Sigmoid colon (tissue), 6 donors: ENCODE measurements at regions not wholly inside any gene's neighbourhood (a gene's known extent, or its start where the extent isn't known, plus 50 kb on each side); places are given as distances from the start of the nearest gene placed in this dataset.
"Not testable (repeated sequence)": the region's sequence is repeated elsewhere in the genome, so short reads cannot be mapped to it uniquely, and the experiment has no call there.

ENCODE experiments used
- DNase-seq: peaks from one replicate; pipeline ENCODE4 v3.0.0-alpha.2; 2019
- H3K27ac ChIP-seq, 4 donors: fragments of 200-600 bp; sonication (generic); one replicate each; pipeline ENCODE4 v1.5.1; 2016 to 2019; ENCODE audit warnings: mild to moderate bottlenecking in 1 of 4
- H3K27me3 ChIP-seq, 3 donors: fragments of 200-600 bp; sonication (generic); one replicate each; pipeline ENCODE4 v1.5.1; 2019; ENCODE audit warnings: mild to moderate bottlenecking in 1 of 3
- H3K36me3 ChIP-seq, 4 donors: fragments of 200-600 bp; sonication (generic); one replicate each; pipeline ENCODE4 v1.5.1; 2016 to 2019
- H3K4me1 ChIP-seq, 4 donors: fragments of 200-600 bp; sonication (generic); one replicate each; pipeline ENCODE4 v1.5.1; 2017 to 2019
- H3K4me3 ChIP-seq, 4 donors: fragments of 200-600 bp; sonication (generic); one replicate each; pipeline ENCODE4 v1.5.1; 2017 to 2019; ENCODE audit warnings: mild to moderate bottlenecking in 2 of 4, moderate library complexity in 1 of 4
- H3K9me3 ChIP-seq, 4 donors: fragments of 200-600 bp in 3 of 4; sonication (generic) in 3 of 4; one replicate each; pipeline versions ENCODE4 v1.5.1 to v1.6.1; 2013 to 2019
- CTCF ChIP-seq, 4 experiments: fragments of 450-650 bp in 3 of 4; fragments of 200-600 bp in 1 of 4; IDR thresholded peaks; one replicate each; pipeline ENCODE4 v1.5.1; 2016 to 2019; ENCODE audit warnings: antibody characterized with exemption in 4 of 4, mild to moderate bottlenecking in 3 of 4, moderate library complexity in 2 of 4
- EP300 ChIP-seq, 4 donors: sonication (generic); formaldehyde crosslinking; IDR thresholded peaks; one replicate each; pipeline ENCODE4 v1.6.1; 2017; ENCODE audit warnings: antibody characterized with exemption in 4 of 4
- POLR2A ChIP-seq, 2 donors: fragments of 450-650 bp; IDR thresholded peaks; one replicate each; pipeline ENCODE4 v1.6.1; 2016; ENCODE audit warnings: antibody characterized with exemption in 2 of 2, mild to moderate bottlenecking in 2 of 2, moderate library complexity in 2 of 2
- POLR2AphosphoS5 ChIP-seq, 4 donors: sonication (generic); formaldehyde crosslinking; IDR thresholded peaks; one replicate each; pipeline ENCODE4 v1.6.1; 2017; ENCODE audit warnings: antibody characterized with exemption in 4 of 4
- WGBS, 2 donors: extraction: QIAGEN DNeasy Blood & Tissue Kit; methylation state at CpG; one replicate each; pipeline ENCODE4 v1.1.7; 2013; 5-methylcytosine and 5-hydroxymethylcytosine counted together
- intact Hi-C: fragments of 100-400 bp; cut with DNase I; formaldehyde crosslinking; loops from one replicate; pipeline ENCODE4 v1.15.1; 2023
- donor health status: healthy with polysubstance abuse.
- donor health status: healthy.

GRCh38 chr9:135190789-135191577, 103.5 kb downstream of the OLFM1 start:
- no peak for TF ChIP-seq EP300 (IDR thresholded peaks at IDR 0.05)
- no peak for TF ChIP-seq POLR2A (IDR thresholded peaks at IDR 0.05)
- peaks cover 0 to 5% (median 0%) of the 10 kb centered on the region in 4 donors for H3K4me1 ChIP-seq
- no peaks in the 10 kb centered on the region for H3K36me3 ChIP-seq
- H3K9me3 ChIP-seq: no peaks in the 10 kb centered on the region
- H3K27ac ChIP-seq: no peak overlapping the region
- no peak overlapping the region for H3K4me3 ChIP-seq
- peaks cover 0 to 79% (median 37%) of the 10 kb centered on the region in 3 donors for H3K27me3 ChIP-seq
- intact Hi-C loops: no loop called here
- DNase-seq: no peak
- 77 to 81% methylated on average over 18 of the region's 18 CpGs for WGBS, 2 donors

- TF ChIP-seq POLR2A (IDR thresholded peaks at IDR 0.05): no peak
- TF ChIP-seq CTCF (IDR thresholded peaks at IDR 0.05): no peak
- no peak for TF ChIP-seq EP300 (IDR thresholded peaks at IDR 0.05)
- TF ChIP-seq POLR2AphosphoS5 (IDR thresholded peaks at IDR 0.05): no peak
- Histone ChIP-seq H3K27ac (no peak overlapping the region), H3K27me3 (peaks cover 0 to 84% (median 30%) of the 10 kb centered on the region in 3 donors), H3K4me3 (no peak overlapping the region), H3K4me1 (no peaks in the 10 kb centered on the region), H3K36me3 (no peaks in the 10 kb centered on the region), H3K9me3 (no peaks in the 10 kb centered on the region)
- DNase-seq: no peak
- WGBS, 2 donors: 72 to 80% methylated on average over 18 of the region's 18 CpGs
- intact Hi-C loops: no loop called here
Observed at GRCh38 chr9:135192686-135193085, 105.2 kb downstream of the OLFM1 start.

GRCh38 chr9:135195975-135196374, 108.5 kb downstream of the OLFM1 start:
- H3K4me3 ChIP-seq, DNase-seq, H3K9me3 ChIP-seq, H3K27ac ChIP-seq, H3K4me1 ChIP-seq, H3K36me3 ChIP-seq, intact Hi-C loops: not testable (repeated sequence)
- 86 to 89% methylated on average over 7 of the region's 7 CpGs for WGBS, 2 donors
- peaks cover 0 to 82% (median 23%) of the 10 kb centered on the region in 3 donors for H3K27me3 ChIP-seq

- no peak overlapping the region for H3K4me3 ChIP-seq
- no peaks in the 10 kb centered on the region for H3K9me3 ChIP-seq
- H3K27me3 ChIP-seq: peaks cover 0 to 78% (median 23%) of the 10 kb centered on the region in 3 donors
- 70 to 78% methylated on average over 1 of the region's 1 CpG for WGBS, 2 donors
- no peak for DNase-seq
- no peaks in the 10 kb centered on the region for H3K4me1 ChIP-seq
- H3K36me3 ChIP-seq: no peaks in the 10 kb centered on the region
- H3K27ac ChIP-seq: no peak overlapping the region
- no peak for TF ChIP-seq CTCF (IDR thresholded peaks at IDR 0.05)
- TF ChIP-seq POLR2A (IDR thresholded peaks at IDR 0.05): no peak
- no peak for TF ChIP-seq POLR2AphosphoS5 (IDR thresholded peaks at IDR 0.05)
- TF ChIP-seq EP300 (IDR thresholded peaks at IDR 0.05): no peak
- intact Hi-C loops: no loop called here
Observed at GRCh38 chr9:135196474-135196873, 109.0 kb downstream of the OLFM1 start.

- TF ChIP-seq POLR2A (IDR thresholded peaks at IDR 0.05) (no peak), CTCF (IDR thresholded peaks at IDR 0.05) (no peak), EP300 (IDR thresholded peaks at IDR 0.05) (no peak), POLR2AphosphoS5 (IDR thresholded peaks at IDR 0.05) (no peak)
- no peaks in the 10 kb centered on the region for H3K36me3 ChIP-seq
- no peaks in the 10 kb centered on the region for H3K9me3 ChIP-seq
- H3K4me1 ChIP-seq: no peaks in the 10 kb centered on the region
- 47 to 48% methylated on average over 15 of the region's 15 CpGs for WGBS, 2 donors
- intact Hi-C loops: no loop called here
- H3K4me3 ChIP-seq: no peak overlapping the region
- no peak overlapping the region for H3K27ac ChIP-seq
- no peak for DNase-seq
- peaks cover 0 to 62% (median 18%) of the 10 kb centered on the region in 3 donors for H3K27me3 ChIP-seq
Observed at GRCh38 chr9:135198144-135198543, 110.7 kb downstream of the OLFM1 start.
